Endothelial cell (in vitro differentiated cells): ENCODE measurements at regions not wholly inside any gene's neighbourhood (a gene's known extent, or its start where the extent isn't known, plus 50 kb on each side); places are given as distances from the start of the nearest gene placed in this dataset.
"Not testable (repeated sequence)": the region's sequence is repeated elsewhere in the genome, so short reads cannot be mapped to it uniquely, and the experiment has no call there.

Experiments used
- DNase-seq: peaks from one replicate; pipeline ENCODE4 v3.0.0; 2021; ENCODE audit warnings: low spot score
- H3K27ac Mint-ChIP-seq: one replicate; pipeline ENCODE4 v1.8.0; 2021; ENCODE audit warnings: mixed read lengths, inconsistent platforms; ENCODE audit not compliant: unreplicated experiment
- H3K27me3 Mint-ChIP-seq: one replicate; pipeline ENCODE4 v1.8.0; 2021; ENCODE audit warnings: mild to moderate bottlenecking, moderate library complexity, mixed read lengths, inconsistent platforms; ENCODE audit not compliant: unreplicated experiment
- H3K36me3 Mint-ChIP-seq: one replicate; pipeline ENCODE4 v1.8.0; 2021; ENCODE audit warnings: mild to moderate bottlenecking, low read depth, mixed read lengths, inconsistent platforms; ENCODE audit not compliant: unreplicated experiment
- H3K4me1 Mint-ChIP-seq: one replicate; pipeline ENCODE4 v1.8.0; 2021; ENCODE audit warnings: mild to moderate bottlenecking, mixed read lengths, inconsistent platforms; ENCODE audit not compliant: unreplicated experiment
- H3K4me3 Mint-ChIP-seq: one replicate; pipeline ENCODE4 v1.8.0; 2021; ENCODE audit warnings: mild to moderate bottlenecking, mixed read lengths, inconsistent platforms; ENCODE audit not compliant: unreplicated experiment
- H3K9me3 Mint-ChIP-seq: one replicate; pipeline ENCODE4 v1.8.0; 2021; ENCODE audit warnings: mixed read lengths, inconsistent platforms; ENCODE audit not compliant: unreplicated experiment
- TF ChIP-seq, protein P1 (sequence below): fragments of 200-600 bp; sonication (generic); IDR thresholded peaks from one replicate; pipeline ENCODE4 v1.5.0; 2021; ENCODE audit warnings: antibody characterized with exemption; ENCODE audit not compliant: unreplicated experiment

DNA sequence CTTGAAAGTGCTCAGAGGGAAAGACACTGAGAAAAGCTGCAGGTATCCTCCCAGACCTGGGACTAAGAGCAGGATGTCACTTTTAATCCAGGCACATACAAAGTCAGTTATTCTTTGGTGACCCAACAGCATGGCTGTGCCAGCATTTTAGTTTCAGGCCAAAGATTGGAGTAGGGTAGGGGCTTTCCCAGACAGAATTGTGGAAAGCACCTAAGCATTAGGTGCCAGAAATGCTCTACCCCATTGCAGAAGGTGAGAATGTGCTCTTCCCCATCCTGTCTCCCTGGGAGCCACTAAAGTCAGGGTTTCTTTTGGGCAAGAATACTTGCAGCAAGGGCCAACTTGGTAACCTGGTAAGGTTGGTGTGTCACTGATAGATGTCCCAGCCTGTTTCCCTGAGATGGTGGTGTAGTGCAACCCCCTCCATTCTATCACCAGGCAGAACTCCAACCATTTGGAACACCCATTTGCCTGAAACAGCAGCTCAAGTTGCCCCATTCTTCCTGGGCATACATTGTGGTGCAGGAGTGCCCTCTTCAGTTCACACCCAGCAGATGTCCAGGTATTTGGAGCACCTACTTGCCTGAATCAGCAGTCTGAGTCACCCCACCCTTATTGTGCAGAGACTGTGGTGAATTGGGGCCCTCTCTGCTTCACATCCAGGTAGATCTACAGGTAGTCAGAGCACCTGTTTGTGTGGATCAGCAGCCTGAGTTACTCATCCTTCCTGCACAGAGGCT is 183.5 kb downstream of the ZC4H2 start:
- H3K36me3 Mint-ChIP-seq, result no peaks in the 10 kb centered on the region
- H3K27me3 Mint-ChIP-seq, result no peaks in the 10 kb centered on the region
- H3K4me3 Mint-ChIP-seq, result no peak overlapping the region
- TF ChIP-seq, protein P1, sequence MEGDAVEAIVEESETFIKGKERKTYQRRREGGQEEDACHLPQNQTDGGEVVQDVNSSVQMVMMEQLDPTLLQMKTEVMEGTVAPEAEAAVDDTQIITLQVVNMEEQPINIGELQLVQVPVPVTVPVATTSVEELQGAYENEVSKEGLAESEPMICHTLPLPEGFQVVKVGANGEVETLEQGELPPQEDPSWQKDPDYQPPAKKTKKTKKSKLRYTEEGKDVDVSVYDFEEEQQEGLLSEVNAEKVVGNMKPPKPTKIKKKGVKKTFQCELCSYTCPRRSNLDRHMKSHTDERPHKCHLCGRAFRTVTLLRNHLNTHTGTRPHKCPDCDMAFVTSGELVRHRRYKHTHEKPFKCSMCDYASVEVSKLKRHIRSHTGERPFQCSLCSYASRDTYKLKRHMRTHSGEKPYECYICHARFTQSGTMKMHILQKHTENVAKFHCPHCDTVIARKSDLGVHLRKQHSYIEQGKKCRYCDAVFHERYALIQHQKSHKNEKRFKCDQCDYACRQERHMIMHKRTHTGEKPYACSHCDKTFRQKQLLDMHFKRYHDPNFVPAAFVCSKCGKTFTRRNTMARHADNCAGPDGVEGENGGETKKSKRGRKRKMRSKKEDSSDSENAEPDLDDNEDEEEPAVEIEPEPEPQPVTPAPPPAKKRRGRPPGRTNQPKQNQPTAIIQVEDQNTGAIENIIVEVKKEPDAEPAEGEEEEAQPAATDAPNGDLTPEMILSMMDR, result no peak
- H3K27ac Mint-ChIP-seq, result no peak overlapping the region
- DNase-seq, result no peak
- H3K4me1 Mint-ChIP-seq, result no peaks in the 10 kb centered on the region
- no peaks in the 10 kb centered on the region for H3K9me3 Mint-ChIP-seq

- no peaks in the 10 kb centered on the region for H3K4me1 Mint-ChIP-seq
- TF ChIP-seq, protein P1, result no peak
- no peak for DNase-seq
- H3K4me3 Mint-ChIP-seq, result no peak overlapping the region
- no peaks in the 10 kb centered on the region for H3K36me3 Mint-ChIP-seq
- no peak overlapping the region for H3K27ac Mint-ChIP-seq
- no peaks in the 10 kb centered on the region for H3K27me3 Mint-ChIP-seq
- H3K9me3 Mint-ChIP-seq, result no peaks in the 10 kb centered on the region
Measured at GRCh38 chrX:64782923-64783322, 193.3 kb downstream of the ZC4H2 start.

DNA sequence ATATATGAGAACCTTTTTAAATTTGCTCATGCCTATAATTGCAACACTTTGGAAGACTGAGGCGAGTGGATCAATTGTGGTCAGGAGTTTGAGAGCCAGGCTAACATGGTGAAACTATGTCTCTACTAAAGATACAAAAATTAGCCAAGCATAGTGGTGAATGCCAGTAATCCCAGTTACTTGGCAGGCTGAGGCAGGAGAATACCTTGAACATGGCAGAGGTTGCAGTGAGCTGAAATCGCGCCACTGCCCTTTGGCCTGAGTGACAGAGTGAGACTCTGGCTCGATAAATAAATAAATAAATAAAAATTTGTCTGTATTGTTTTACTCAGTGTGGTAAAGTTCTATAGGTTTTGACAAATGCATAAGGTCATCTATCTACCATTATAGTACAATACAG is 218.2 kb downstream of the ZC4H2 start:
- TF ChIP-seq, protein P1, result no peak

GRCh38 chrX:64739792-64740378 is 236.4 kb downstream of the ZC4H2 start:
- no peak for DNase-seq
- Mint-ChIP-seq H3K27ac (no peak overlapping the region), H3K27me3 (no peaks in the 10 kb centered on the region), H3K36me3 (no peaks in the 10 kb centered on the region), H3K9me3 (no peaks in the 10 kb centered on the region), H3K4me3 (no peak overlapping the region), H3K4me1 (no peaks in the 10 kb centered on the region)
- TF ChIP-seq, protein P1, result no peak

More for the DNA sequence above, 218.2 kb downstream of the ZC4H2 start:
- Mint-ChIP-seq H3K27me3 (no peaks in the 10 kb centered on the region), H3K4me1 (no peaks in the 10 kb centered on the region), H3K9me3 (no peaks in the 10 kb centered on the region), H3K27ac (no peak overlapping the region), H3K4me3 (no peak overlapping the region), H3K36me3 (no peaks in the 10 kb centered on the region)
- no peak for DNase-seq

DNA sequence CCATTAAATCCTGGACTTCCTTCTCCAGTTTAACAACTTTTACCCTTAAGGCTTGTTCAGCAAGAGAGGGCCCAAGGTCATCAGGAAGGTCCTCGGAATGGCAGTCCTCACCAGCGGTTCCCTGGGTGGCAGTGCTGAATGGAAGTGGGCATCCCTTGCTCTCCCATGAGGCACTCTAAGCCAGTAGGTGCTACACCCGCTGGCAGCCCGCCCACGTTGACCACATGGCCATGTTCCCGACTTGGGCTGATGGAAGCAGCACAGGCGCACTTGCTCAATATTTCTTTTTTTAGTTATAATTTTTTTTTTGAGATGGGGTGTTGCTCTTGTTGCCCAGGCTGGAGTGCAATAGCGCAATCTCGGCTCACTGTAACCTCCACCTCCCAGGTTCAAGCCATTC is 277.9 kb downstream of the ZC4H2 start:
- Mint-ChIP-seq H3K27me3 (peaks cover 1% of the 10 kb centered on the region), H3K27ac (no peak overlapping the region), H3K9me3 (no peaks in the 10 kb centered on the region), H3K4me1 (no peaks in the 10 kb centered on the region), H3K4me3 (no peak overlapping the region), H3K36me3 (no peaks in the 10 kb centered on the region)
- TF ChIP-seq, protein P1, result no peak
- no peak for DNase-seq

DNA sequence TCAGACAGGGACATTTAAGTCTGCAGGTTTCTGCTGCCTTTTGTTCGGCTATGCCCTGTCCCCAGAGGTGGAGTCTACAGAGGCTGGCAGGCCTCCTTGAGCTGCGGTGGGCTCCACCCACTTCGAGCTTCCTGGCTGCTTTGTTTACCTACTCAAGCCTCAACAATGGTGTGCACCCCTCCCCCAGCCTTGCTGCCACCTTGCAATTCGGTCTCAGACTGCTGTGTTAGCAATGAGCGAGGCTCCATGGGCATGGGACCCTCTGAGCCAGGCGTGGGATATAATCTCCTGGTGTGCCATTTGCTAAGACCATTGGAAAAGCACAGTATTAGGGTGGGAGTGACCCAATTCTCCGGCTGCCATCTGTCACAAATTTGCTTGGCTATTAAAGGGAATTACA is 280.9 kb downstream of the ZC4H2 start:
- H3K4me1 Mint-ChIP-seq, H3K27me3 Mint-ChIP-seq, H3K36me3 Mint-ChIP-seq, H3K4me3 Mint-ChIP-seq, DNase-seq, H3K27ac Mint-ChIP-seq, H3K9me3 Mint-ChIP-seq: not testable (repeated sequence)
